ENCODE measurements at regions not wholly inside any gene's neighbourhood (a gene's known extent, or its start where the extent isn't known, plus 50 kb on each side); places are given as distances from the start of the nearest gene placed in this dataset.
"Not testable (repeated sequence)": the region's sequence is repeated elsewhere in the genome, so short reads cannot be mapped to it uniquely, and the experiment has no call there.

DNA sequence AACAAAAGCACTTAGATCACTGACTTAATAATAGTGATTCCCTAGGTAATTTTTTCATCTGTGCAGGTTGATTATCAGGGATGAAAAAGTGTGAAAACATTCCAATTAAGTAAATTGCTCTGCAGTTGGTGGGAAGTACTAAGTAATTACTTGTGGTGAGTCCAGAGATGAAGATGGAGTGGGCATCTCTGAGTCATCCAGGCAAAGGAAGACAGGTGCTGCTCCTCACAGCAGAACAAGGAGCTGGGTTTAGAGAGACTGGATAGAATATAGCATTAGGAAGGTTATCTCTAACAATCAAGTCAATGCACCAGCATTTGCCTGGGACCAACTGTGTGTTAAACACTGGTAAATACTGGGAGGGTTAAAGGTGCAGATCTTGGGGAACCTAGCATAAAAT lies 174.0 kb upstream of the SPATA31A3 start:
- H3K9me3 ChIP-seq (ENCODE audit: control insufficient read depth, low read depth, low read length); H3K4me3 ChIP-seq (ENCODE audit: low read length); H3K36me3 ChIP-seq (ENCODE audit: control insufficient read depth, low read depth, low read length); H3K27me3 ChIP-seq (ENCODE audit: control insufficient read depth, insufficient read depth, low read length); H3K4me1 ChIP-seq (ENCODE audit: control insufficient read depth, low read depth, low read length); H3K27ac ChIP-seq (ENCODE audit: low read length); H3K9ac ChIP-seq (ENCODE audit: low read length): not testable (repeated sequence)

DNA sequence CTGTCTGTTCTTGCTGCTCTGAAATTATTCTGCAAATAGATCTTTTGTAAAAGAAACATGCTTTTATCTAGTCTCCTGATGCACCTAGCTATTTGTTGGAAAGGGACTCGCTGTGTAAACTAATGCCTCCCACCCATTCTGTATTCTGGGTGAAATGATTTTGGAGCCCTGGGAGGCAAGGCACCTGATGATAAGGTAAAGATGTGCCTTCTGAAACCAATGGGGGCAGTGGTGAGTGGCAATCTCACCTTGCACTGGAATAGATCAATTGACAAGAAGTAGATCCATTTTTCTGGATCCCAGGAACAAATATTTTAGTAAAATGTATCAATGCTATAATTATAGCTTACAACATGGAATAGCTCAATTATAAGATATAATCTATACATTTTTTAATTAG lies 170.5 kb upstream of the SPATA31A3 start:
- not testable (repeated sequence) for H3K9ac ChIP-seq (ENCODE audit: low read length); H3K4me3 ChIP-seq (ENCODE audit: low read length); H3K36me3 ChIP-seq (ENCODE audit: control insufficient read depth, low read depth, low read length); H3K27me3 ChIP-seq (ENCODE audit: control insufficient read depth, insufficient read depth, low read length); H3K4me1 ChIP-seq (ENCODE audit: control insufficient read depth, low read depth, low read length); H3K27ac ChIP-seq (ENCODE audit: low read length); H3K9me3 ChIP-seq (ENCODE audit: control insufficient read depth, low read depth, low read length)

DNA sequence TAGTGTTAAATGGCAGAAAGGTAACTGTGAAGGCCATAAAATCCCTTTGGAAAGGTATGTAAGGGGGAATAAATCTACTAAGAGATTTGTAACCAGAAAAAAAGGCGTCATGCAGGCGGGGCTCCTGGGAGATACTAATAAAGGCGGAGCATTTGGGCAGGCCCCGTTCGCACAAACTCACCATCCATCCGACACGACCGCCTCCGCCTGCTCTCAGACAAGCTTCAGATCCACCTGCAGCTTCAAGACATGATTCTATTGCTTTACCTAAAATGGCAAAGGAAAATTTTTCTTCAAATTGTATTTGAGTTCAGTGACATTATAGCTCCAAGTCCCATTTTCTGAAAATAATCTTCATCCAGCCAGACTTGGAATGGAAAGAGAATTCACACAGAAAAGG lies 162.9 kb upstream of the SPATA31A3 start:
- not testable (repeated sequence) for H3K27ac ChIP-seq (ENCODE audit: low read length); H3K9me3 ChIP-seq (ENCODE audit: control insufficient read depth, low read depth, low read length); H3K27me3 ChIP-seq (ENCODE audit: control insufficient read depth, insufficient read depth, low read length); H3K9ac ChIP-seq (ENCODE audit: low read length); H3K4me3 ChIP-seq (ENCODE audit: low read length); H3K4me1 ChIP-seq (ENCODE audit: control insufficient read depth, low read depth, low read length); H3K36me3 ChIP-seq (ENCODE audit: control insufficient read depth, low read depth, low read length)

DNA sequence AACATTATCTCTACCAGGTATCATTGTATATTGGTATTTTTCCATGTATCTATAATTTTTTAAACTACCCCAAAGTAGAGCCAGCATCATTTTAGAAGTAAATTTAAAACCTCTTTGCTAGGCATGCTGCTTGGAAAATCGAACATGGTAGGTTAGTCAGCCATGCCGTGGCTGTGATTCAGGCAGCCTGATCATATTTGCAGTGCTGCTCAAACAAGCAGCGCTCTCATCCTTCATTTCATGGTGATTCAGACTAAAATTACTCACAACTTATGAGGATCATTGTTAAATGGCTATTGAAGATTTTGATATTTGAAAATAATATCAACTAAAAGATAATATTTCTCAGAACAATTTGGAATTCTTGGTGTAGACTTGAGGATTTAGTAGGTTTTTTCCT lies 161.2 kb upstream of the SPATA31A3 start:
- not testable (repeated sequence) for H3K27me3 ChIP-seq (ENCODE audit: control insufficient read depth, insufficient read depth, low read length); H3K9me3 ChIP-seq (ENCODE audit: control insufficient read depth, low read depth, low read length); H3K27ac ChIP-seq (ENCODE audit: low read length); H3K9ac ChIP-seq (ENCODE audit: low read length); H3K36me3 ChIP-seq (ENCODE audit: control insufficient read depth, low read depth, low read length); H3K4me3 ChIP-seq (ENCODE audit: low read length); H3K4me1 ChIP-seq (ENCODE audit: control insufficient read depth, low read depth, low read length)

DNA sequence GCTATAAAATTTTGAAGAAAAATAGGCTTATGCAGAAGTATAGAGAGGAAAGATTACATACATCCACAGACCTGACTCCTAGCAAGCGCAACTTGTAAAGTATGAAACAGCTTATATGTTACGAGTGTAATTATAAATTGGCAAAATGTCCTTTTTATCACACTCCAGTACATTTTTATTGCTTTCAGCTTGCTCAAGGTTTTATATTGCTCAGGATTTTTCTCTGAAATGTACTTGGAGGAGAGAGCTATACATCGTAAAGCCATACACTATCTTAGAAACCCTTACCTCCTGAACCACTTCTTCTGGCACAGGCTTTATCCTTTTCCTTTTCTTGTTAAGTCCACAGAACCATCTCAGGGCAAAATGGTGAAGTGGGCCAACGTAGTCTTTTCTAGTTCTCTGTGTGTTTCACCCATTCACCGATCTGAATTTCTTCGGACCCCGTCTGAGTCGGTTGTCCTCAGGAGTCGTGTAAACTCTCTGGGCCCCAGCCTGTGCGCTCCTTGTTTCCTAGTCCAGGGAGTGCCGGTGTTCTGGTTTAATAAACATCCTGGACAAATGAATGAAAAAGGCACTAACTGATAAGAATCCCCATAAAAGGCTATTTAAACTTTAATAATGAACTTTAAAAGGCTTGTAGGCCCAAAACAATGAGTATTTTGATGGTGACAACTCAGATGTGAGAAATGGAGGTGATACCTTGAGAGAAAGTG lies 150.2 kb upstream of the SPATA31A3 start:
- not testable (repeated sequence) for H3K27me3 ChIP-seq (ENCODE audit: control insufficient read depth, insufficient read depth, low read length); H3K4me1 ChIP-seq (ENCODE audit: control insufficient read depth, low read depth, low read length); H3K4me3 ChIP-seq (ENCODE audit: low read length); H3K36me3 ChIP-seq (ENCODE audit: control insufficient read depth, low read depth, low read length); H3K9me3 ChIP-seq (ENCODE audit: control insufficient read depth, low read depth, low read length); H3K9ac ChIP-seq (ENCODE audit: low read length); H3K27ac ChIP-seq (ENCODE audit: low read length)

DNA sequence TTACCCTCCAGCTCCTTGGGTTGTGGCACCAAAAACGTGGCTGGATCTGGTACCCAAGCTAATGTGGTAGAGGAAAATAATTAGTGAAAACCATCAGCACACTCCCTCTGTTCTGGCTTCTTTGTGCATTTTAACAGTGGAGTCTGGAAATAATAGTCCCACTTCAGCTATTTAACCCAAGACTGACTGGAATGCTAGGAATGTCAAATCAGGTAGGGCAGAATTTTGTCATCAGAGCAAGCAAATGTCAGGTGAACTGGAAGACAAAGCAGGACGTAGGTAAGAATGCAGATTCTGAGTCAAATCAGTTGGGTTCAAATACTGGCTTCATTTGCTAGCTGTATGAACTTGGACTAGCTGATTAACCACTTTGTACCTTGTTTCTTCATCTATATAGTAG lies 144.0 kb upstream of the SPATA31A3 start:
- H3K27me3 ChIP-seq (ENCODE audit: control insufficient read depth, insufficient read depth, low read length); H3K9me3 ChIP-seq (ENCODE audit: control insufficient read depth, low read depth, low read length); H3K4me1 ChIP-seq (ENCODE audit: control insufficient read depth, low read depth, low read length); H3K4me3 ChIP-seq (ENCODE audit: low read length); H3K9ac ChIP-seq (ENCODE audit: low read length); H3K36me3 ChIP-seq (ENCODE audit: control insufficient read depth, low read depth, low read length); H3K27ac ChIP-seq (ENCODE audit: low read length): not testable (repeated sequence)

DNA sequence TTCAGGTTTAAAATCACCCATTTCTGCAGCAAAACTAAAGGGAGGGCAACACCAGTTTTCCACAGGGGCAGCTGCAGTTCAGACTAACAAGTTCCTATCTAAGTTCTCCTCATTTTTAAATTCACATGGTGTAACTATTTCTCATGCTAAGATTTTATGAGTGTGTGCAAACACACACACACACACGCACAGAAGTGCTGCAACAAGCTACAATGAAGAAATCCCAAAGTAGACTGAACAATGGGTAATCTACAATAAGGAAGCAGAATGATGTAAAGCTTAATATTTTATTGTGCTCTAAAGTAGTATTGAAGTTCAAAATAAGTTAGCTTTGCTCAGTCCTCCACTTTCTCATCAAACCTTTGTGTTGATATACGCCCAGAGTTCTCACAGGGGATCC lies 140.8 kb upstream of the SPATA31A3 start:
- H3K27me3 ChIP-seq (ENCODE audit: control insufficient read depth, insufficient read depth, low read length); H3K4me3 ChIP-seq (ENCODE audit: low read length); H3K27ac ChIP-seq (ENCODE audit: low read length); H3K9me3 ChIP-seq (ENCODE audit: control insufficient read depth, low read depth, low read length); H3K9ac ChIP-seq (ENCODE audit: low read length); H3K4me1 ChIP-seq (ENCODE audit: control insufficient read depth, low read depth, low read length); H3K36me3 ChIP-seq (ENCODE audit: control insufficient read depth, low read depth, low read length): not testable (repeated sequence)

DNA sequence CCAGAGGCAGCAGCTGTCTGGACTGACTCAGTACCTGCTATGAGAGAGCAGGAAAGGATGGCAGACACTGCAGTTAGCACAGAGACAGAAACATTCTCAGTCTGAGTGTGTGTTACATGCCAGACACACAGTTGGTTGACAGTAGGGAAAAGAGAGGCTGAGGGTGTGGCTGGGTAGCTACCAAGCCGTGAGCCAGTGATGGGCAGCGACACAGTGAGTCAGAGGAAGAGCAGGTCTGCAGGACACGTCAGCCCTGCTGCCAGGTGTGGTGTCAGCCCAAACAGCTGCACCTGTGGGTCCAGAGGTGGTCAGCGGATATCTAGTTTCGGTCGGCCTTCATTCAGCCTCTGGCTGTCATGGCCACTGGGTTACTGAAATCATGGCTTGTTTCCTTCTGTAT lies 124.4 kb upstream of the SPATA31A3 start:
- H3K27ac ChIP-seq (ENCODE audit: low read length); H3K36me3 ChIP-seq (ENCODE audit: control insufficient read depth, low read depth, low read length); H3K4me3 ChIP-seq (ENCODE audit: low read length): not testable (repeated sequence)

DNA sequence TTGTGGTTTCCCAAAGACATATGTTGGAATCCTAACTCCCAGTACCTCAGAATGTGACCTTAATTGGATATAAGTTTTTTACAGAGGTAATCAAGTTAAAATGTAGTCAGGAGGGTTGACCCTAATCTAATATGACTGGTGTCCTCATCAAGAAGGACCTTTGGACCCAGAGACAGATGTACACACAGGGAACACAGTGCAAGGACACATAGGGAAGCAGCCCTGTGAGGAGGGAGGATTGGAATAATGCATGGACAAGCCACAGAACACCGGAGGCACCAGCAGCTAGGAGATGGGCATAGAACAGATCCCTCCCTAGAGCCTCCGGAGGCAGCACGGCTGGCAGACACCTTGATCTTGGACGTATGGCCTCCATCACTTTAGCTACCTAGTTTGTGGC lies 119.8 kb upstream of the SPATA31A3 start:
- H3K9ac ChIP-seq (ENCODE audit: low read length); H3K36me3 ChIP-seq (ENCODE audit: control insufficient read depth, low read depth, low read length); H3K4me1 ChIP-seq (ENCODE audit: control insufficient read depth, low read depth, low read length); H3K27ac ChIP-seq (ENCODE audit: low read length); H3K4me3 ChIP-seq (ENCODE audit: low read length); H3K27me3 ChIP-seq (ENCODE audit: control insufficient read depth, insufficient read depth, low read length); H3K9me3 ChIP-seq (ENCODE audit: control insufficient read depth, low read depth, low read length): not testable (repeated sequence)

More for the DNA sequence above, 124.4 kb upstream of the SPATA31A3 start:
- not testable (repeated sequence) for H3K27me3 ChIP-seq (ENCODE audit: control insufficient read depth, insufficient read depth, low read length); H3K4me1 ChIP-seq (ENCODE audit: control insufficient read depth, low read depth, low read length); H3K9ac ChIP-seq (ENCODE audit: low read length); H3K9me3 ChIP-seq (ENCODE audit: control insufficient read depth, low read depth, low read length)

DNA sequence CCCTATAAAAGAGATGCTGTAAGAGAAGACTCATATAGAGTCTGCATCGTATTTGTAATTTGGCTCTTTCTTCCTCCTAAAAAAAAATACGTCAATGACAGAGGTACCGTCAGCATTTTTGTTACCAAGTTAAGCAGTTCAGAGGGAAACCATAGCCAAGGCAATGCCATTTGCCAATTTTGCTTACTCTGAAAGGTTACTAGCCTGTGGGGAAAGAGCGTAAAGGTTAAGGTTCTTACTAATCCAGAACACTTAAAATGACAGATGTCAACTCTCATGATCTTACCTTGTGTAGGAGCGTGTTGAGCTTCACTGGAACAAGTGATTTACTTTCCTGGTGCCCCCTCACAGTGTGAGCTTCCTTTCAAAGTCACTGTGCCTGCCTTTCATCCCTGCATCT lies 119.4 kb upstream of the SPATA31A3 start:
- not testable (repeated sequence) for H3K27ac ChIP-seq (ENCODE audit: low read length); H3K4me1 ChIP-seq (ENCODE audit: control insufficient read depth, low read depth, low read length)

DNA sequence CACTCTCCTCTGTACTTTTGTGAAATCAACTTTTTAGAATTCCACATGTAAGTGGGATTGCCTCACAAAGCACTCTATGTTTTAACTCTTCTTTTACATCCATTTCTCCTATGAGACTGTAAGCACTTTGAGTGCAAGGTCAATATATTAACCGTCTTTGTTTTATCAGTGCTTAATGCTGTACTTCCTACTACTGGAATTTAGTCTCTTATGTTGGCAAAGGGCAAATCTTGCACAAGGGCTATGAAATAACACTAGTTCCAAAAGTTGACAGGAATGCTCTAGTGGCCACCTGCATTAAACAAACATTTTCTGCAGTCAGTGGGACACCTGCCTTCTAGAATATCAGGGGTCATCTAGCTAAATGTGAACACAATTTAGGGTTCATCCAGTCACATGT lies 117.5 kb upstream of the SPATA31A3 start:
- H3K27me3 ChIP-seq (ENCODE audit: control insufficient read depth, insufficient read depth, low read length); H3K4me3 ChIP-seq (ENCODE audit: low read length); H3K9ac ChIP-seq (ENCODE audit: low read length); H3K4me1 ChIP-seq (ENCODE audit: control insufficient read depth, low read depth, low read length); H3K36me3 ChIP-seq (ENCODE audit: control insufficient read depth, low read depth, low read length); H3K27ac ChIP-seq (ENCODE audit: low read length); H3K9me3 ChIP-seq (ENCODE audit: control insufficient read depth, low read depth, low read length): not testable (repeated sequence)

More for the DNA sequence above, 119.4 kb upstream of the SPATA31A3 start:
- not testable (repeated sequence) for H3K36me3 ChIP-seq (ENCODE audit: control insufficient read depth, low read depth, low read length); H3K27me3 ChIP-seq (ENCODE audit: control insufficient read depth, insufficient read depth, low read length); H3K9me3 ChIP-seq (ENCODE audit: control insufficient read depth, low read depth, low read length); H3K4me3 ChIP-seq (ENCODE audit: low read length); H3K9ac ChIP-seq (ENCODE audit: low read length)

DNA sequence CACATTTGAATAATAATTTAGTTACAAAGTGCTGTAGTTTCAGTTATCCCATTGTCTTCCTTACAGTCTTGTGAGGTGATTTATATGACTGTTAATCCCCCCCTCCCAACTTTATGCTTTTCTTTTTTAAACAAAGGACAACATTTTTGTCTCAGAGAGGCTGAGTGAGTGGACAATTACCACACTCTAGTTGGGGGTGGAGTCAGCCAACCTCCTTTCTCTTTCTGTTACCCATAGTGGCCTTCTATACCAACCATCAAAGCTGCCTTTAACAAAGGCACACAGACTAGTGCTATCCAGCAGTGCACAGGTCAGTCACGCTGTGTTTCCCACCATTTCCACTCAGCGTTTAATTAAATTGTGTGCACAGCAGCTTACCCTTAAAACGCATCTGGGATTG lies 114.3 kb upstream of the SPATA31A3 start:
- not testable (repeated sequence) for H3K36me3 ChIP-seq (ENCODE audit: control insufficient read depth, low read depth, low read length); H3K4me3 ChIP-seq (ENCODE audit: low read length); H3K4me1 ChIP-seq (ENCODE audit: control insufficient read depth, low read depth, low read length); H3K9me3 ChIP-seq (ENCODE audit: control insufficient read depth, low read depth, low read length); H3K9ac ChIP-seq (ENCODE audit: low read length); H3K27me3 ChIP-seq (ENCODE audit: control insufficient read depth, insufficient read depth, low read length); H3K27ac ChIP-seq (ENCODE audit: low read length)
